DOHH2 (cell line): ENCODE measurements at regions not wholly inside any gene's neighbourhood (a gene's known extent, or its start where the extent isn't known, plus 50 kb on each side); places are given as distances from the start of the nearest gene placed in this dataset.

ENCODE experiments used
- CTCF ChIP-seq: fragments of 200-600 bp; sonication (generic); IDR thresholded peaks from one replicate; pipeline ENCODE4 v1.5.1; 2014; ENCODE audit warnings: antibody characterized with exemption, mild to moderate bottlenecking, low read depth, low read length; ENCODE audit not compliant: poor library complexity, severe bottlenecking
- EZH2phosphoT487 ChIP-seq: fragments of 200-600 bp; sonication (generic); IDR thresholded peaks from 2 replicates; pipeline ENCODE4 v1.6.1; 2017; ENCODE audit warnings: borderline replicate concordance, mild to moderate bottlenecking, antibody characterized with exemption, low read length, moderate library complexity, mixed read lengths

GRCh38 chr4:176563591-176563990 is 229.1 kb downstream of the VEGFC start:
- TF ChIP-seq EZH2phosphoT487 (no peak), CTCF (no peak)
